ENCODE measurements at regions not wholly inside any gene's neighbourhood (a gene's known extent, or its start where the extent isn't known, plus 50 kb on each side); places are given as distances from the start of the nearest gene placed in this dataset.

- no peak overlapping the region for H2AFZ ChIP-seq (ENCODE audit: low read length)
- no peak overlapping the region for H3K4me3 ChIP-seq (ENCODE audit: insufficient read depth, low read length)
- no peaks in the 10 kb centered on the region for H3K9me3 ChIP-seq (ENCODE audit: low read depth, low read length)
- no peaks in the 10 kb centered on the region for H4K20me1 ChIP-seq (ENCODE audit: insufficient read depth, low read length)
- H3K79me2 ChIP-seq (ENCODE audit: insufficient read depth, low read length) = no peaks in the 10 kb centered on the region
- no peaks in the 10 kb centered on the region for H3K36me3 ChIP-seq (ENCODE audit: insufficient read depth, low read length)
- no peak overlapping the region for H3K4me2 ChIP-seq (ENCODE audit: insufficient read depth, low read length)
- peak; percentile 13 for DNase-seq (ENCODE audit: insufficient read length, low spot score, missing footprints)
- no peaks in the 10 kb centered on the region for H3K27me3 ChIP-seq (ENCODE audit: insufficient read depth, low read length)
- no peak for TF ChIP-seq CTCF (IDR thresholded peaks at IDR 0.05; ENCODE audit: extremely low read depth, low read depth, low read length)
- H3K27ac ChIP-seq (ENCODE audit: low read depth, low read length) = no peak overlapping the region
- H3K4me1 ChIP-seq (ENCODE audit: insufficient read depth, low read length) = no peaks in the 10 kb centered on the region
Measured at GRCh38 chr5:124124711-124125229, 612.8 kb downstream of the CSNK1G3 start.

- H3K9me3 ChIP-seq (ENCODE audit: low read depth, low read length) = no peaks in the 10 kb centered on the region
- no peaks in the 10 kb centered on the region for H3K4me1 ChIP-seq (ENCODE audit: insufficient read depth, low read length)
- no peak overlapping the region for H3K4me3 ChIP-seq (ENCODE audit: insufficient read depth, low read length)
- no peak overlapping the region for H3K4me2 ChIP-seq (ENCODE audit: insufficient read depth, low read length)
- no peak for TF ChIP-seq CTCF (IDR thresholded peaks at IDR 0.05; ENCODE audit: extremely low read depth, low read depth, low read length)
- no peaks in the 10 kb centered on the region for H3K79me2 ChIP-seq (ENCODE audit: insufficient read depth, low read length)
- DNase-seq (ENCODE audit: insufficient read length, low spot score, missing footprints) = no peak
- H3K36me3 ChIP-seq (ENCODE audit: insufficient read depth, low read length) = no peaks in the 10 kb centered on the region
- no peak overlapping the region for H3K27ac ChIP-seq (ENCODE audit: low read depth, low read length)
- no peak overlapping the region for H2AFZ ChIP-seq (ENCODE audit: low read length)
- H3K27me3 ChIP-seq (ENCODE audit: insufficient read depth, low read length) = no peaks in the 10 kb centered on the region
- no peaks in the 10 kb centered on the region for H4K20me1 ChIP-seq (ENCODE audit: insufficient read depth, low read length)
Measured at GRCh38 chr5:124121198-124121597, 609.2 kb downstream of the CSNK1G3 start.

- H3K79me2 ChIP-seq (ENCODE audit: insufficient read depth, low read length) = no peaks in the 10 kb centered on the region
- no peaks in the 10 kb centered on the region for H3K36me3 ChIP-seq (ENCODE audit: insufficient read depth, low read length)
- no peaks in the 10 kb centered on the region for H4K20me1 ChIP-seq (ENCODE audit: insufficient read depth, low read length)
- no peak overlapping the region for H2AFZ ChIP-seq (ENCODE audit: low read length)
- no peak overlapping the region for H3K4me2 ChIP-seq (ENCODE audit: insufficient read depth, low read length)
- no peaks in the 10 kb centered on the region for H3K9me3 ChIP-seq (ENCODE audit: low read depth, low read length)
- no peaks in the 10 kb centered on the region for H3K4me1 ChIP-seq (ENCODE audit: insufficient read depth, low read length)
- no peak for TF ChIP-seq CTCF (IDR thresholded peaks at IDR 0.05; ENCODE audit: extremely low read depth, low read depth, low read length)
- DNase-seq (ENCODE audit: insufficient read length, low spot score, missing footprints) = no peak
- H3K27me3 ChIP-seq (ENCODE audit: insufficient read depth, low read length) = no peaks in the 10 kb centered on the region
- H3K27ac ChIP-seq (ENCODE audit: low read depth, low read length) = no peak overlapping the region
- no peak overlapping the region for H3K4me3 ChIP-seq (ENCODE audit: insufficient read depth, low read length)
Measured at GRCh38 chr5:124114911-124115310, 602.9 kb downstream of the CSNK1G3 start.

- no peak overlapping the region for H3K4me3 ChIP-seq (ENCODE audit: insufficient read depth, low read length)
- H3K4me1 ChIP-seq (ENCODE audit: insufficient read depth, low read length) = no peaks in the 10 kb centered on the region
- no peak for DNase-seq (ENCODE audit: insufficient read length, low spot score, missing footprints)
- H3K9me3 ChIP-seq (ENCODE audit: low read depth, low read length) = no peaks in the 10 kb centered on the region
- no peaks in the 10 kb centered on the region for H4K20me1 ChIP-seq (ENCODE audit: insufficient read depth, low read length)
- TF ChIP-seq CTCF (IDR thresholded peaks at IDR 0.05; ENCODE audit: extremely low read depth, low read depth, low read length) = no peak
- no peaks in the 10 kb centered on the region for H3K36me3 ChIP-seq (ENCODE audit: insufficient read depth, low read length)
- H2AFZ ChIP-seq (ENCODE audit: low read length) = no peak overlapping the region
- H3K27ac ChIP-seq (ENCODE audit: low read depth, low read length) = no peak overlapping the region
- no peak overlapping the region for H3K4me2 ChIP-seq (ENCODE audit: insufficient read depth, low read length)
- H3K79me2 ChIP-seq (ENCODE audit: insufficient read depth, low read length) = no peaks in the 10 kb centered on the region
- H3K27me3 ChIP-seq (ENCODE audit: insufficient read depth, low read length) = no peaks in the 10 kb centered on the region
Measured at GRCh38 chr5:124111886-124112285, 599.9 kb downstream of the CSNK1G3 start.
